ENCODE measurements at regions not wholly inside any gene's neighbourhood (a gene's known extent, or its start where the extent isn't known, plus 50 kb on each side); places are given as distances from the start of the nearest gene placed in this dataset.

DNA sequence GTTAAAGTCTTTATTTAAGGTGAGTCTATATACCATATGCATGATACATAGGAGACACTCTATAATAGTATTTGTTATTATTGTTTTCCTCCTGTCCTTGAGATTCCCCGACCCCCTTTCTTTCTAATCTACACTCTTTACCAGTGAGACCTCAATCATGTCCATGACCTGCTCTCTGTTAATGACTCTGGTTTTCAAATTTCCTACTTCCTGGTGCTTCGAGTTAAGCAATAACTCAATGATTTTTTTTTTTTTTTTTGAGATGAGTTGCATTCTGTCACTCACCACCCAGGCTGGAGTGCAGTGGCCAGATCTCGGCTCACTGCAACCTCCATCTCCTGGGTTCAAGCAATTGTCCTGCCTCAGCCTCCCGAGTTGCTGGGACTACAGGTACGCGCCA lies 574.6 kb upstream of the SLC35B3 start:
- TF ChIP-seq, protein P1, sequence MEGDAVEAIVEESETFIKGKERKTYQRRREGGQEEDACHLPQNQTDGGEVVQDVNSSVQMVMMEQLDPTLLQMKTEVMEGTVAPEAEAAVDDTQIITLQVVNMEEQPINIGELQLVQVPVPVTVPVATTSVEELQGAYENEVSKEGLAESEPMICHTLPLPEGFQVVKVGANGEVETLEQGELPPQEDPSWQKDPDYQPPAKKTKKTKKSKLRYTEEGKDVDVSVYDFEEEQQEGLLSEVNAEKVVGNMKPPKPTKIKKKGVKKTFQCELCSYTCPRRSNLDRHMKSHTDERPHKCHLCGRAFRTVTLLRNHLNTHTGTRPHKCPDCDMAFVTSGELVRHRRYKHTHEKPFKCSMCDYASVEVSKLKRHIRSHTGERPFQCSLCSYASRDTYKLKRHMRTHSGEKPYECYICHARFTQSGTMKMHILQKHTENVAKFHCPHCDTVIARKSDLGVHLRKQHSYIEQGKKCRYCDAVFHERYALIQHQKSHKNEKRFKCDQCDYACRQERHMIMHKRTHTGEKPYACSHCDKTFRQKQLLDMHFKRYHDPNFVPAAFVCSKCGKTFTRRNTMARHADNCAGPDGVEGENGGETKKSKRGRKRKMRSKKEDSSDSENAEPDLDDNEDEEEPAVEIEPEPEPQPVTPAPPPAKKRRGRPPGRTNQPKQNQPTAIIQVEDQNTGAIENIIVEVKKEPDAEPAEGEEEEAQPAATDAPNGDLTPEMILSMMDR (IDR thresholded peaks at IDR 0.05), result no peak
- TF ChIP-seq POLR2A (IDR thresholded peaks at IDR 0.05), result no peak

Measured in vagina (tissue), 2 donors.